Ovary (tissue), 3 donors: ENCODE measurements at regions not wholly inside any gene's neighbourhood (a gene's known extent, or its start where the extent isn't known, plus 50 kb on each side); places are given as distances from the start of the nearest gene placed in this dataset.

Experiments
- POLR2A ChIP-seq: fragments of 450-650 bp; IDR thresholded peaks from one replicate; pipeline ENCODE4 v1.6.1; 2017; ENCODE audit warnings: antibody characterized with exemption, mild to moderate bottlenecking, moderate library complexity
- TF ChIP-seq, protein P1 (sequence below), 3 donors: fragments of 450-650 bp in 2 of 3; fragments of 200-600 bp in 1 of 3; IDR thresholded peaks; one replicate each; pipeline versions ENCODE4 v1.5.1 to v1.8.0; 2016 to 2022; ENCODE audit warnings: antibody characterized with exemption in 3 of 3, mild to moderate bottlenecking in 1 of 3
- donor health status: DM: no; HTN: no; CAD: no.

GRCh38 chr16:54203384-54203783 lies 83.2 kb downstream of the IRX3 start:
- TF ChIP-seq, protein P1, sequence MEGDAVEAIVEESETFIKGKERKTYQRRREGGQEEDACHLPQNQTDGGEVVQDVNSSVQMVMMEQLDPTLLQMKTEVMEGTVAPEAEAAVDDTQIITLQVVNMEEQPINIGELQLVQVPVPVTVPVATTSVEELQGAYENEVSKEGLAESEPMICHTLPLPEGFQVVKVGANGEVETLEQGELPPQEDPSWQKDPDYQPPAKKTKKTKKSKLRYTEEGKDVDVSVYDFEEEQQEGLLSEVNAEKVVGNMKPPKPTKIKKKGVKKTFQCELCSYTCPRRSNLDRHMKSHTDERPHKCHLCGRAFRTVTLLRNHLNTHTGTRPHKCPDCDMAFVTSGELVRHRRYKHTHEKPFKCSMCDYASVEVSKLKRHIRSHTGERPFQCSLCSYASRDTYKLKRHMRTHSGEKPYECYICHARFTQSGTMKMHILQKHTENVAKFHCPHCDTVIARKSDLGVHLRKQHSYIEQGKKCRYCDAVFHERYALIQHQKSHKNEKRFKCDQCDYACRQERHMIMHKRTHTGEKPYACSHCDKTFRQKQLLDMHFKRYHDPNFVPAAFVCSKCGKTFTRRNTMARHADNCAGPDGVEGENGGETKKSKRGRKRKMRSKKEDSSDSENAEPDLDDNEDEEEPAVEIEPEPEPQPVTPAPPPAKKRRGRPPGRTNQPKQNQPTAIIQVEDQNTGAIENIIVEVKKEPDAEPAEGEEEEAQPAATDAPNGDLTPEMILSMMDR (IDR thresholded peaks at IDR 0.05), result no peak
- TF ChIP-seq POLR2A, result no peak
